HG03039 (cell line): ENCODE measurements at regions not wholly inside any gene's neighbourhood (a gene's known extent, or its start where the extent isn't known, plus 50 kb on each side); places are given as distances from the start of the nearest gene placed in this dataset.

Experiments
- ATAC-seq: cut with Tn5 transposase; IDR thresholded peaks from one replicate; pipeline ENCODE4 v1.9.1; 2021; ENCODE audit warnings: mild to moderate bottlenecking, moderate library complexity; ENCODE audit not compliant: unreplicated experiment

- ATAC-seq: no peak
These were observed 196.6 kb upstream of the CELF4 start for GRCh38 chr18:37762076-37762621.

- ATAC-seq: no peak
These were observed 188.5 kb upstream of the CELF4 start for GRCh38 chr18:37754141-37754540.

GRCh38 chr18:37742436-37742835, 176.8 kb upstream of the CELF4 start:
- ATAC-seq: no peak

GRCh38 chr18:37741032-37741623, 175.5 kb upstream of the CELF4 start:
- ATAC-seq: no peak

GRCh38 chr18:37734406-37734805, 168.8 kb upstream of the CELF4 start:
- ATAC-seq: no peak

- no peak for ATAC-seq
These were observed 164.1 kb upstream of the CELF4 start for GRCh38 chr18:37729716-37730115.

GRCh38 chr18:37724206-37724605, 158.6 kb upstream of the CELF4 start:
- no peak for ATAC-seq

- ATAC-seq: no peak
These were observed 156.2 kb upstream of the CELF4 start for GRCh38 chr18:37721544-37722522.

- ATAC-seq: no peak
These were observed 155.1 kb upstream of the CELF4 start for GRCh38 chr18:37720663-37721062.

GRCh38 chr18:37717656-37718055, 152.1 kb upstream of the CELF4 start:
- no peak for ATAC-seq

GRCh38 chr18:37717098-37717497, 151.5 kb upstream of the CELF4 start:
- no peak for ATAC-seq

GRCh38 chr18:37716106-37716735, 150.6 kb upstream of the CELF4 start:
- no peak for ATAC-seq

GRCh38 chr18:37714691-37715090, 149.1 kb upstream of the CELF4 start:
- no peak for ATAC-seq

GRCh38 chr18:37712776-37713175, 147.2 kb upstream of the CELF4 start:
- no peak for ATAC-seq

GRCh38 chr18:37711766-37712505, 146.3 kb upstream of the CELF4 start:
- no peak for ATAC-seq

GRCh38 chr18:37710726-37711125, 145.1 kb upstream of the CELF4 start:
- ATAC-seq: no peak

- no peak for ATAC-seq
These were observed 144.1 kb upstream of the CELF4 start for GRCh38 chr18:37709740-37710139.

GRCh38 chr18:37705016-37705415, 139.4 kb upstream of the CELF4 start:
- ATAC-seq: no peak

- ATAC-seq: no peak
These were observed 137.2 kb upstream of the CELF4 start for GRCh38 chr18:37702841-37703240.

- no peak for ATAC-seq
These were observed 136.4 kb upstream of the CELF4 start for GRCh38 chr18:37701967-37702366.

- no peak for ATAC-seq
These were observed 133.0 kb upstream of the CELF4 start for GRCh38 chr18:37698508-37699040.
